Stimulated activated CD4-positive, alpha-beta T cell treated with anti-CD3 and anti-CD28 coated beads, Interleukin-1b, Interleukin-23, amount 100 ng/mL, for 1 hour (primary cell): ENCODE measurements at regions not wholly inside any gene's neighbourhood (a gene's known extent, or its start where the extent isn't known, plus 50 kb on each side); places are given as distances from the start of the nearest gene placed in this dataset.

Source experiments
- DNase-seq, 2 donors: peaks; one replicate each; pipeline ENCODE4 v3.0.0-alpha.2; 2020; ENCODE audit warnings: low read depth in 2 of 2

DNA sequence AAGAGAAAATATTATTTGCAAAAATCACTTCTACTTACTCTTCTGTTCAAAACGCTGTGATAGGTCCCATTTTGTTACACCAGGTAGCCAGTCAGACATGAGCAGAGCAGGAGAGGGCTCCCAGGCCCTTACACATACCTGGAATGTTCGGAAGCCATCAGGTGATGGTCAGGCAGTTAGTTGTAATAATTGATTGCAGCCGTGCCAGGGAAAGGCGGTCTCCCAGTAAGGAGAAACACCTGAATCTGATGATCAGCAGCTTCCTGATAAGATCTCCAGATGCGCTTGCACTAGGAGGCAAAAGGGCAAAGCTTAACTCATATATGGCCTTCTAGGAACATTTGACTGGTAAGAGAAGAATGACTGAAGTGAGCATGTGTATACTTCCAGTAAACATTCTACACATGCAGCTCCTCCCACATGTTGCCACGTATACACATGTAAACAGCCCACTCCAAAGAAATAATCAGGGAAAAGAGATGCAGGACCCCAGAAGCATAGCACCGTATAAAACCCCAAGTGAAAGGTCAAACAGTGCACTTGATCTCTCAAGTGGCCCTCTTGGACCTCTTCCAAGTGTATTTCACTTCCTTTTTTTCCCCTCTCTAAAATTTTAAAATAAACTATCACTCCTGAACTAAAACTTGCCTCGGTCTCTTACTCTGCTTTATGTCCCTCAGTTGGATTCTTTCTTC, 1338.0 kb downstream of the FSTL5 start:
- no peak for DNase-seq

- no peak for DNase-seq
Measured at GRCh38 chr4:160826339-160826679, 1337.5 kb downstream of the FSTL5 start.

DNA sequence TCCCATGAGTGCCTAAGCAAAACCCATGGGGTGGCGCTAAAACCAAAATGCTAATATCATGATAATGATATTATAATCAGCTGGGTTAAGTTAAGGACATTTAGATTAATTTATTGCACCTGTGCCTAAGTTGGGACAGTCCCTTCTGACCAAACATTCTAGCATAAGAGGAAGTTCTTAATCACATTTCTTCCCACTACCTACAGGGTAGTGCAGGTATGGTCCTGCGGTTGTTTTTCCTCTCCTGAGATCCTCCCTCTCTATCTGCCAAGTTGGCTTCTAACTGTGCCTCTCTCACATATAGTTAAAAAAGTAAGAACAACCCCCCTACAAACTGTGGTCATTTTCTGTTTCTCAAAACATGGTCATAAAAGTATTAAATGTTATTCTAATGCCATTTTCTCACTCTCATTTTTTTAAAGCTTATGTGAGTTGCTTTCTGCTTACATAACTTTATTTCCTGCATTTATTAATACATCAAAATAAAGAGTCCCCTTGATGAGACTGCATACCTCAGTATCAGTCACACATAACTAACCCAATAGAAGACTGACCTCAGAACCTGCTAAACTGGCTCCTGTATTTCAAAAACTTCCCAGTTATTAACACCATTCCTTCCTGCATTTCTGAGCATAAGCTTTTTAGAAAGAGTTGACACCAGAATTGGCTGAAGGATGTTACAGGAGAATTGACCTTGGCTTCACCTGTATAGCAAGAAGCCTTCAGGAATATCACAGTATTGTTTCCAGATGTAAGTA, 1332.5 kb downstream of the FSTL5 start:
- no peak for DNase-seq

GRCh38 chr4:160835789-160836188, 1328.0 kb downstream of the FSTL5 start:
- no peak for DNase-seq

GRCh38 chr4:160836431-160836830, 1327.4 kb downstream of the FSTL5 start:
- no peak for DNase-seq

DNA sequence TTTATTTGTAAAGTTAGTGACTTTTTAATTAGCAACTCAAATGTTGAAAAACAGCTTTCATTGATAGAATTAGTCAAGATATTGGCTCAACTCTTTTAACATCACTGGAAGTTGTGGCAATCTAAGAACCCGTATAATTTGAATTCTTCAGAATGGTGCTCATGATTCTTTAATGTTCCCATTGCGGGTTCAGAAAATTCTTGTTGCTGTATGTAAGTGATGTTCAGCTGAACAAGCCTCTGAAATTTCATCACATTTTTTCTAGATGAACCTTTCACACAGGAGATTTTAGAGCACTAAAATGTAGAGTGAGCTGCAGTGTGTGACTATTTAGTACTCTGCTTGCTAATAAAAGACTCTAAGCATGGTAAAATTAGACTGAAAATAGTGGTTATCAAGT, 1317.7 kb downstream of the FSTL5 start:
- no peak for DNase-seq

- no peak for DNase-seq
Measured at GRCh38 chr4:160847228-160847627, 1316.6 kb downstream of the FSTL5 start.

GRCh38 chr4:160848489-160848888, 1315.3 kb downstream of the FSTL5 start:
- no peak for DNase-seq

DNA sequence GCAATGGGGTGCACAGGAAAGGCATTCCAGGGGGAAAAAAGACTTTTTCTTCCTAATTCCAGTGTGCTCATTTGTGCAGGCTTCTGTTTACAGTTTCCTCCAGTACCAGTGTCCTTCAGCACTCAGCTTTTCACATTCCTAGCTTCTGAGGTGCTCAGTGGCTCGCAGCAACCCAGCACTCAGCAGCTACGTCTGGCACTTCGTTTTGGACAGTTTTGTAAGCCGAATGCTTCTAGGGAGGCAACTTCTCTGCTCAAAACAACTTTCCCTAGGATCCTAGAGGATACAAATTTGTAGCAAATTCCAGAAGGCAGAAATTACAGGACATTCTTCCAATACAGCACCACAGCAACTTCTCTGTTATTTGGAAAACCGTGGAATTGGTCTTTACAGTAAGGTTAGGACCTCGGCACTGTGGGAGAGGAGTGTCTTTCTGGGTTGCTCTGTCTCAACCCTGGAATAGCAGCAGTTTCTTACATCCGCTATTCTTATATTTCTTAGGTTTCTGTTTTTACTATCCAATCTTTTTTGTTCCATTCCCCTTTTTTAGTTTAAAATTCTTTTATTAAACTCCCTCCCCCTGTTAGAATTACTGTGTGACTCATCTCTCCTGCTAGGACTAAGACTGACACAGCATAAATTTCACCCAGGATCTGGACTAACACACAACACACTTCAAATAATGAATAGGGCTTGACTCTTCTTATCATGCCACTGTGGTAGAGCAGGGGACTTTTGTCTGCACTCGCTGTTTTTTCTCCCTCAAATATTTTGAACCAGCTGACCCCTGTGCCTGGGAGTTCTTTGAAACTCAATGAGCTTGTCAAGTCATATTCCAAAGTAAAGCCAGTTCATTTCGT, 1314.7 kb downstream of the FSTL5 start:
- no peak for DNase-seq

- no peak for DNase-seq
Measured at GRCh38 chr4:160864253-160864652, 1299.5 kb downstream of the FSTL5 start.

DNA sequence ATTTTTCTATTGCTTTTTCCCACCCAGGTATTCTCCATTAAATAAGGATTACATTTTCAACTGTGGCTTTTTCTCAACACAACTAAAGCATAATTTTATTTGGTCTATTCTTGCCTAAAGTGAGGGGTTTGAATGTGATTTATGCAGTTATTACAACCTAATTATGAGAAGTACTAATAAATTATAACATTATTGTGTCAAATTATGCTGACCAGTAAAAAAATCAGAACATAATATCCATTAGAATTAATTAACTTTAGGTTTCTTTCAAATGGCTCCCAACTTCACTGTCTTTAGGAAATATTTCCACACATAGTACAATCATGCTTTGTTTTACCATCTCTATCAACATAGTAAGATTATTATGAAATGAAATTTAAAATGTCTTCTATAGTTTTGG, 1293.9 kb downstream of the FSTL5 start:
- DNase-seq: no peak

GRCh38 chr4:160872491-160872890, 1291.3 kb downstream of the FSTL5 start:
- DNase-seq: no peak

DNA sequence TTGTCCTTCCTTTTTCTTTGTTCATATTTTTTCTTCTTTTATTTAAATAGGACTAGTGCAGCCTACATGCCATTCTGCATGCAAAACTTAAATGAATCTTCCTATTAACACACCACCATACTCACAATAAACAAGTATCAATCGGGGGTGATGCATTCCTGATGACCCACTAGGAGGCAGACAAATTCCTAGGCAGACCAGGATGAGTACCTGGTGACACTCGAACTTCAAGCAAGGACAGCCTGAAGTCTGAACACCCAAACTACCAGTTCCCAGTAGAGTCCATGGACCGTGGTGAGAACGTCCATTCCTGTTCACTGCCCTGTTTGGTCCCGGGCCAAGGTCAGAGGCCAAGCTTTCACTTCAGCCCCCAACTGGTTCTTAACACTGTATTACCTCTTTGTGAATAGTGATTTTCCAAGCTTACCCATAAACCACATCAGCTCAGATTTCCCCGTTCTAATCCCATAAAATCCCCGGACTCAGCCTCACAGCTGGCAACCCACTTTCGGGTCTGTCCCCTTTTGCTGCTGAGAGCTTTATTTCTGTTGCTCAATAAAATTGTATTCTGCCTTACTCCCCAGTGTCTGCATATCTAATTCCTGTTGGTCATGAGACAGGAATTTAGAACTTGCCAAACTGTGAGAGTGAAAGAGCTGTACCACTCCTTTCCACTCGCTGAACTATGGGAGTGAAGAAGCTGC, 1286.6 kb downstream of the FSTL5 start:
- DNase-seq: no peak

GRCh38 chr4:160880180-160880579, 1283.6 kb downstream of the FSTL5 start:
- no peak for DNase-seq

GRCh38 chr4:160887668-160888067, 1276.1 kb downstream of the FSTL5 start:
- DNase-seq: no peak

GRCh38 chr4:160894128-160894527, 1269.7 kb downstream of the FSTL5 start:
- no peak for DNase-seq

GRCh38 chr4:160894809-160895208, 1269.0 kb downstream of the FSTL5 start:
- no peak for DNase-seq

DNA sequence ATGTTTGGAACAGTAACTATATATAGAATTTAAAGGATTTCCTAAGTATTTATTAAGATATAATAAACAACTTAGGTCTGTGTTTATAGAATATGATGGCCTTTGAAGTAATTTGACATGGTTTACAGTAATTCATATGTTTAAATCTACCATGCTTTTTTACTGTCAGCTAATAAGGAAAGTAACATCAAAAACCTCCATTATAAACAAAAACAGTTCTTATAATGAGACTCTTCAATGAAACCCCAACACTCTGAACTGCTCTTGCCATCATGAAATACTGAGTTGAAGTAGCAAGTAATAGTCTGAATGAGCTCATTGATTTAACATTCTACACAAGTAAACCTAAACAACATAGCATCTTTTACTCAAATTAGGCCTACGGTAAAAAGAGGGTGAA, 1236.5 kb downstream of the FSTL5 start:
- no peak for DNase-seq

- no peak for DNase-seq
Measured at GRCh38 chr4:160928482-160928881, 1235.3 kb downstream of the FSTL5 start.

GRCh38 chr4:160947653-160948052, 1216.1 kb downstream of the FSTL5 start:
- no peak for DNase-seq

DNA sequence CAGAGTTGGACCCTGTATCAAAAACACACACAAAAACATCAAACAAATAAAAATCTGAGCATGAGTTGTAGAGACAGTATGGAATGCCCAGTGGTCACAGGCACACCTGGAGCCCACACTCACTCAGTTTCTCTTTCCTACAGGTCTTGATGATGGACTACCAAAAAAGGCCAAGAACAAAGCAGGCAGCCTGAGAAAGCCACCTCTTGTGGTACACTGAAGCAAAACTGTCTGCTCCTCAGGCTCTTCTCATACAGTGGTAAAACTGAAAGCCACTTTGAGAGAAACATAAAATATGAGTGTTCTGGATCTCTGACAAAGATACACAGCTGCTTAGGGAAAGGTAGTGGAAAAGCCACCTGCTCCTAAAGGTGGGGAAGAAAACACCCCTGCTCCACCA, 1206.9 kb downstream of the FSTL5 start:
- no peak for DNase-seq

DNA sequence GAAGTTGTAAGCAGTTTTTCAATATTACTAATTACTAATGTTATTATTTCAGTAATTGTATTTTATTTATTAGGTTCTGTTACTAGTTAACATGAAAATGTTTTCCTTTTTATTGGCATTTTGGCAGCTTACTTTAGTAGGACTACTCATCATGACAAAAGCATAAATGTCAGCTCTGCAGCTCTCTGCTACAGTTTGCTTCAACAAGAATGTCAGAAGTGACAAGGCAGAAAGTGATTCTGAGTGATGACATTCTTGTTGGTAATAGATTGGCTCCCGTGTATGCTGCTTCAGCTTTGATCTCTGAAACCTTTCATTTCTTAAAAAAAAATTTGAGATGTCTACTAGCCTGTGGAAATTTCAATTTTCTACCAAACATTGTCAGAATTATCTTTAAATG, 1193.9 kb downstream of the FSTL5 start:
- no peak for DNase-seq
